LHCN-M2 (cell line): ENCODE measurements at regions not wholly inside any gene's neighbourhood (a gene's known extent, or its start where the extent isn't known, plus 50 kb on each side); places are given as distances from the start of the nearest gene placed in this dataset.
"Not testable (repeated sequence)": the region's sequence is repeated elsewhere in the genome, so short reads cannot be mapped to it uniquely, and the experiment has no call there.

Experiments used
- DNase-seq: peaks from one replicate; pipeline ENCODE4 v3.0.0-alpha.2; 2012; ENCODE audit warnings: low read depth

- no peak for DNase-seq
Measured at GRCh38 chr2:2744107-2744506, 413.0 kb upstream of the MYT1L start.

DNA sequence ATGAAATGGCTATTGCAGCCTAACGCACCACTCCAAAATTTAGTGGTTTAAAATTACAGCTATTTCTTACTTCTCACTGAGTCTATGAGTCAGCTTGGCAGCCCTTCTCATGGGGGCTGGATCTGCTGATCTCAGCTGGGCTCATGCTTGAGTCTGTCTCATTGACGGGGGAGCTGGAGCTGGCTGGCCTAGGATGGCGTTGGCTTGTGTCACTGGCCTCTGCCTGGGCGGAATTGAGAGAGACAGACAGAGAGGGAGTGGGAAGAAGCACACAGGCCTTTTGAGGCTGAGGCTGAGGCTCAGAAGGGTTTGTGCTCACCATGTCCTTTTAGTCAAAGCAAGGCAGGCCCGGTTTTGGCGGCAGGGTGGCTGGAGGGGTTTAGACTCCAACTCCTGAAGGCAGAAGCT, 412.1 kb upstream of the MYT1L start:
- DNase-seq: no peak

DNA sequence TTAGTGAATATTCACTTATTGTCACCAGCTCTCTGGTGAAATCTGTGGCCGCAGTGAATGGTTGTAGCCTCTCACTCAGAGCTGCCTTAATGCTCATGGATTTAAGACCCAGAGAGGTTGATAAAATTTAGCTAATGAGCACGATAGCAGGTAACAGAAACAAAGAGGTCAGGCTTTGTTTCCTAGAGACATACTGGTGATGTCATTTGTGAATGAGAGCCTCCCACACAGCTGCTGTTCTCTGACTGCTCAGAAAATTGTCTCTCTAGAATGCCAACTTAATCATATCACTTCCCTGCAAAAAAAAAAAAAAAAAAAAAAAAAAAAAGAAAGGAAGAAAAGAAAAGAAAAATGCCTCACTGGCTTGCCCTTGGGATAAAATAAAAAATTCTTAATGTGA, 411.7 kb upstream of the MYT1L start:
- DNase-seq: no peak

DNA sequence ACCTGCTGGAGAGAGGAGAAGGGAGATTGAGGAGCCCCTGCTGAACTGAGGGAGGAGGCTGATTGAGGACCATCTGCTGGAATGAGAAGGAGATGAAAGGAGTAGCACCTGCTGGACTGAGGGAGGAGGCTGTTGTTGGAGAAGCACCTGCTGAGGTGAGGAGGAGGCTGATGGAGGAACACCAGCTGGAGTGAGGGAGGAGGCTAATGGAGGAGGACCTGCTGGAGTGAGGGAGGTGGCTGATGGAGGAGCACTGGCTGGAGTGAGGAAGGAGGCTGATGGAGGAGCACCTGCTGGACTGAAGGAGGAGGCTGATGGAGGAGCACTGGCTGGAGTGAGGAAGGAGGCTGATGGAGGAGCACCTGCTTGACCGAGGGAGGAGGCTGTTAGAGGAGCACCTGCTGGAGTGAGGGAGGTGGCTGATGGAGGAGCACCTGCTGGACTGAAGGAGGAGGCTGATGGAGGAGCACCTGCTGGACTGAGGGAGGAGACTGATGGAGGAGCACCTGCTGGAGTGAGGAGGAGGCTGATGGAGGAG, 409.2 kb upstream of the MYT1L start:
- DNase-seq: no peak

DNA sequence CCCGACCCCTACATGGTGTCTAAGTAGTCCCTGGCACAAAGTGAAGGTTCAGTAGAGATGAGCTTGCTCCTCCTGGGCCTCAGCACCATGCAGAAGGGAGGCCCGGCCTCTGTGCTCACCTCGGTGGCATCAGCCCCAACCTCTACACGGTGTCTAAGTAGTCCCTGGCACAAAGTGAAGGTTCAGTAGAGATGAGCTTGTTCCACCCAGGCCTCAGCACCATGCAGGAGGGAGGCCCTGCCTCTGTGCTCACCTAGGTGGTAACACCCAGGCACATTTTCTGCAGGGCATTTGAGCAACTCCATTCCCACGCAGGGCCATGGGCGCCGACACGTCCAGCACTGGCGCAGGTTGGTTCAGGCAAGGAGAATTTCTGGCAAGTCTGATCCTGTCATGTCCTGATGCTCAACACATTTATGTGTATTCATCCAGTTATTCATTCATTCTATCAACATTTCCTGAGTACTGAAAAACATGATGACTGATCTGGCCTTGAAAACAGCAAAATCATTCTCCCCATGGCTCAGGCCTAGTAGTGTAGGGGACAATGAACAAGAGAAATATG, 408.2 kb upstream of the MYT1L start:
- no peak for DNase-seq

GRCh38 chr2:2738684-2739083, 407.6 kb upstream of the MYT1L start:
- no peak for DNase-seq

DNA sequence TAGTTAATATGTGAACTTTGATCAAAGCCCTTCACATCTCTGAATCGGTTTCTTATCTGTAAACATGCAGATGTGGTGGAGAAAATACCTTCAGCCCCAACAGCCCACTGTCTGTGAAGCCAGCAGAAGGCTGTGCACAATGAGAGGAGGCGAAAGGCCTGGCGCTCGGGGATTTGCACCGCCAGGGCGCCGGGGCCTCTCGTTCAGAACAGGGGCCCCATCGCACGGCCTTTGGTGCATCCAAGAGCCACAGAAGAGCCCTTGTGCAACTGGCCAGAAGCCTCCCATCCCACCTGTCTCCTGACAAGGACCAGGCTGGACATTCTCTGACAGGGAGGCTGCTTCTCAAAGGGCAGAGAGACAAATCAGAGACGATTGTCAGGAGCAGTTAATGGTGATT, 407.2 kb upstream of the MYT1L start:
- no peak for DNase-seq

- DNase-seq: no peak
Measured at GRCh38 chr2:2735041-2735440, 404.0 kb upstream of the MYT1L start.

GRCh38 chr2:2734308-2734707, 403.2 kb upstream of the MYT1L start:
- DNase-seq: no peak

DNA sequence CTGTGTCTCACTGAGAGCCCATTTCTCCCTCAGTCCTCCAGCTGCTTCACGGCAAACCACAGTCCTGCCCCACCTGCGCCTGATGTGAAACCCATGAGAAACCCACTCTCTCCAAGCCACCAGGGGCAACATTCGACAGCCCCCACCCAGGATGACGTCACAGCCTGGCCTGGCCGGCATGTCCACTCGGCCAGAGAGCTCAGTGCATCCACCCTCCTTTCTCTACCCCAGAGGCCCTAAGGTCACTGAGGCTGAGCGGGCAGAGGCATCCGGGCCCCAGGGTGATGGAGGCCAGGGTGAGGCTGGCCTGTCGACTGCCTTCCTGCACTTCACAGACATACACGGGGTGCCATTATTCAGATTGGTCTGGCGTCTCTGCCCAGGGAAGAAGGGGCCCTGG, 402.7 kb upstream of the MYT1L start:
- no peak for DNase-seq

- no peak for DNase-seq
Measured at GRCh38 chr2:2732331-2733119, 401.4 kb upstream of the MYT1L start.

GRCh38 chr2:2731816-2732284, 400.8 kb upstream of the MYT1L start:
- DNase-seq: no peak

GRCh38 chr2:2731101-2731815, 400.2 kb upstream of the MYT1L start:
- DNase-seq: no peak

GRCh38 chr2:2730301-2730833, 399.3 kb upstream of the MYT1L start:
- DNase-seq: no peak

DNA sequence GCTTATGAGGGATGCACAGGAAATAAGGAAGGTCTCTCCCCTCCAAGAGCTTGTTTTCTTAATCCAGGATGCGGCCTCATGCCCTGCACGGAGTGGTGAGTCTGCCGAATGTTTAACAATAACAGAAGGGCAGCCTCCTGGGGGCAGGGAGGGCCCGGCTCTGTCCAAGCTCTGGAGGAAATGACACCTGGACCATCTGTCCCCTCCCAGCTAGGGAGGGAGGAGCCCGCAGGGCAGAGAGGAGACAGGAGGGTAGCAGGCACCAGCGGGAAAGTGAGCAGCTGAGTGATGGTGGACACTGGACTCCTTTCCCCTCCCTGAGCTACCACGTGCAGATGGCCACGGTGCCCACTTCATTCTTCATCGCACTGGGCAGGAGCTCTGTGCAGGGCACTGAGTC, 398.2 kb upstream of the MYT1L start:
- no peak for DNase-seq

- DNase-seq: no peak
Measured at GRCh38 chr2:2728635-2729034, 397.6 kb upstream of the MYT1L start.

DNA sequence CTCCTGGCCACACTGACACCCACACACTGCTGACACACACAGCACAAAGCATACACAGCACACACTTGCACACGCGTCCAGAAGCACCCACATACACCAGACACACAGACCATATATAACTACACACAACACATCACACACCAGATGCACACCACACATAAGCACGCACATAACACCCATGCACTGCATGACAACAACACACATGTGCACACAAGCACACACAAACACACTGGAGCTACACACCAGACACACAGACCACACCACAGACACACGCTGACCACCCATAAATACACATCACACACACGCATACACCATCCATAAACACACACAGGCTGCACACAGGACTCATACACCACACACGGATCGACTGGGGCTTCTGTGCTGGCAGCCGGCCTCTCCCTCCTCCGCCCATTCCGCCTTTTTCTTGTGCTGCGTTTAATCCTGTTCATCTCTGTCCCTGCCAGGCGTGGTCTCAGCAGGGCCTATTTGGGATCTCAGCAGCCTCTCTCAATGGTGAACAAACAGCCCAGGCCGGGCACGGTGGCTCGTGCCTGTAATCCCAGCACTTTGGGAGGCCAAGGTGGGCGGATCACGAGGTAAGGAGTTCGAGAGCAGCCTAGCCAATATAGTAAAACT, 396.9 kb upstream of the MYT1L start:
- no peak for DNase-seq

DNA sequence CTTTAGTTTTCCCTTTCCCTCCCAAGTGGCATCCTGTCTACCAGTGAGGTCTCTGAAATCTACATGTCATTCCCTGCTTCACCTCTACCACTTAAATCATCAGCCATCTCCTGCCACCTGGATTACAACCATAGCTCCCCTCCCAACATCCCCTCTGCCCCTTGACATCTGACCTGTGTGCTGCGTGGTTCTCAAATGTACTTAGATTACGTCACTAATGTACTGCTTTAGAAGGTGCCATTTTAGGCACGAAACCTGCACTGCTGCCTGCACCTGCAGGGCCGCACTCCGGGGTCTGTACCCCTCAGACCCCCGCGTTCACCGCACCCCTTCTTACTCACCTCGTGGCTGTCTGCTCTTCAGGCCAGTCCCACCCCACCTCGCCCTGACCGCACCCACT, 395.1 kb upstream of the MYT1L start:
- no peak for DNase-seq

DNA sequence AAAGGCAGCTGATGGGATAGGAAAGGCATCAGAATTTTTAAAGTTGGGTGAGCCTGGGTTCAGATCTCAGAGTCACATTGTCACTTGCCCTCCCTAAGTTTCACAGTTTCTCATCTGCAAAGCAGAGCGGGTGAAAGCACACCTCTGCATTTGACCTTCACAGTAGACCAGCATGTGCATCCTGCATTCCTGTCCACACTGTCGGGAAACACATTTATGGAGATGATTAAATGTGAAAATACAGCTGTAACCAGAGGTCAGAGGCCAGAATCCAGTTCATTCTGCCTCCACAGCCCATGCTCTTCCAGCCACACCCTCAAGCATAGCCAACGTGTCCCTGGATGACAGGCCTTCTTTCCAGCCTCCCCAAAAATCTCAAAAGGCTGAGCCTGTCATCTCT, 392.0 kb upstream of the MYT1L start:
- DNase-seq: no peak

DNA sequence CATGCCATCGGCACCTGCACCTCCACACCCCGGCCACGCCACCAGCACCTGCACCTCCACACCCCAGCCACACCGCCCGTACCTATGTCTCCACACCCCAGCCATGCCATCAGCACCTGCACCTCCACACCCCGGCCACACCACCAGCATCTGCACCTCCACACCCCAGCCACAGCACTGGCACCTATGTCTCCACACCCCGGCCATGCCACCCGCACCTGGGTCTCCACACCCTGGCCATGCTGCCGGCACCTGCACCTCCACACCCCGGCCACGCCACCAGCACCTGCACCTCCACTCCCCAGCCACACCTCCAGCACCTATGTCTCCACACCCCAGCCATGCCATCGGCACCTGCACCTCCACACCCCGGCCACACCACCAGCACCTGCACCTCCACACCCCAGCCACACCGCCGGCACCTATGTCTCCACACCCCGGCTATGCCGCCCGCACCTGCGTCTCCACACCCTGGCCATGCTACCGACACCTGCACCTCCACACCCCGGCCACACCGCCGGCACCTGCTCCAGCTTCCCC, 390.3 kb upstream of the MYT1L start:
- no peak for DNase-seq

DNA sequence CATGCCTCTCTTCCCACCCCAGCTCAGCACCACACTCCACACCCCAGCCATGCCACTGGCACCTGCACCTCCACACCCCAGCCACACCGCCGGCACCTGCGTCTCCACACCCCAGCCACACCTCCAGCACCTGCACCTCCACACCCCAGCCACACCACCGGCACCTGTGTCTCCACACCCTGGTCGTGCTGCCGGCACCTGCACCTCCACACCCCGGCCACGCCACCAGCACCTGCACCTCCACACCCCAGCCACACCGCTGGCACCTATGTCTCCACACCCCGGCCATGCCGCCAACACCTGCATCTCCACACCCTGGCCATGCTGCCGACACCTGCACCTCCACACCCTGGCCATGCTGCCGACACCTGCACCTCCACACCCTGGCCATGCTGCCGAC, 389.7 kb upstream of the MYT1L start:
- DNase-seq: not testable (repeated sequence)

DNA sequence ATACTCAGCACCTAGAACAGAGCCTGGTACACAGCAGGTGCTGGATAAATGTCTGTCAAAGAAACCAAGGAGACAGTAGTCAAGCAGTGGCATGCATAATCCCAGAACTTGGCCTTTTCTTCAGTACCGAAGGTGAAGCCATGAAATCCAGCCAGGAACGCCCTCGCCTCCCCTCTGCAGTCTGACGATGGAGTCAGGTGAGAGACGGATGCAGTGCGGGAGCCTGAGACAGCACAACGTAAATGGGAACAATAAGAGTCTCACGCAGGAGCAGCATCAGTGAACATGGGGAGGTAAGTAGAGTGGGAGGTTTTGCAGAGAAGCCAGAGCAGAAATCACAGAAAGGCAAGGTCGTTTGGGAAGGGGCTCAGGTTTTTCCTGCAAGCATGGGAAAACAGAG, 389.3 kb upstream of the MYT1L start:
- no peak for DNase-seq
